ENCODE measurements at regions not wholly inside any gene's neighbourhood (a gene's known extent, or its start where the extent isn't known, plus 50 kb on each side); places are given as distances from the start of the nearest gene placed in this dataset.

- no peak for TF ChIP-seq REST (IDR thresholded peaks at IDR 0.05; ENCODE audit: insufficient read depth in 1 of 2, low read depth in 2 of 2, low read length in 2 of 2)
- TF ChIP-seq POLR2AphosphoS5 (IDR thresholded peaks at IDR 0.05; ENCODE audit: low read depth, low read length): no peak
- TF ChIP-seq FOXP2 (optimal IDR thresholded peaks at IDR 0.05; ENCODE audit: borderline replicate concordance, extremely low read depth, extremely low read length, insufficient read depth): no peak
- no peak for TF ChIP-seq TAF1 (IDR thresholded peaks at IDR 0.05; ENCODE audit: borderline replicate concordance, insufficient read depth, low read length)
- TF ChIP-seq SIN3A (IDR thresholded peaks at IDR 0.05; ENCODE audit: borderline replicate concordance, insufficient read depth, low read length): no peak
Observed at GRCh38 chr1:59202455-59202854, 94.4 kb upstream of the FGGY start.

- no peak for TF ChIP-seq SIN3A (IDR thresholded peaks at IDR 0.05; ENCODE audit: borderline replicate concordance, insufficient read depth, low read length)
- TF ChIP-seq REST (IDR thresholded peaks at IDR 0.05; ENCODE audit: insufficient read depth in 1 of 2, low read depth in 2 of 2, low read length in 2 of 2): no peak
- no peak for TF ChIP-seq POLR2AphosphoS5 (IDR thresholded peaks at IDR 0.05; ENCODE audit: low read depth, low read length)
- TF ChIP-seq TAF1 (IDR thresholded peaks at IDR 0.05; ENCODE audit: borderline replicate concordance, insufficient read depth, low read length): no peak
- no peak for TF ChIP-seq FOXP2 (optimal IDR thresholded peaks at IDR 0.05; ENCODE audit: borderline replicate concordance, extremely low read depth, extremely low read length, insufficient read depth)
Observed at GRCh38 chr1:59204001-59204400, 92.9 kb upstream of the FGGY start.

GRCh38 chr1:59212706-59213105 is 84.2 kb upstream of the FGGY start:
- TF ChIP-seq REST (IDR thresholded peaks at IDR 0.05; ENCODE audit: insufficient read depth in 1 of 2, low read depth in 2 of 2, low read length in 2 of 2): no peak
- TF ChIP-seq TAF1 (IDR thresholded peaks at IDR 0.05; ENCODE audit: borderline replicate concordance, insufficient read depth, low read length): no peak
- no peak for TF ChIP-seq FOXP2 (optimal IDR thresholded peaks at IDR 0.05; ENCODE audit: borderline replicate concordance, extremely low read depth, extremely low read length, insufficient read depth)
- no peak for TF ChIP-seq POLR2AphosphoS5 (IDR thresholded peaks at IDR 0.05; ENCODE audit: low read depth, low read length)
- TF ChIP-seq SIN3A (IDR thresholded peaks at IDR 0.05; ENCODE audit: borderline replicate concordance, insufficient read depth, low read length): no peak

DNA sequence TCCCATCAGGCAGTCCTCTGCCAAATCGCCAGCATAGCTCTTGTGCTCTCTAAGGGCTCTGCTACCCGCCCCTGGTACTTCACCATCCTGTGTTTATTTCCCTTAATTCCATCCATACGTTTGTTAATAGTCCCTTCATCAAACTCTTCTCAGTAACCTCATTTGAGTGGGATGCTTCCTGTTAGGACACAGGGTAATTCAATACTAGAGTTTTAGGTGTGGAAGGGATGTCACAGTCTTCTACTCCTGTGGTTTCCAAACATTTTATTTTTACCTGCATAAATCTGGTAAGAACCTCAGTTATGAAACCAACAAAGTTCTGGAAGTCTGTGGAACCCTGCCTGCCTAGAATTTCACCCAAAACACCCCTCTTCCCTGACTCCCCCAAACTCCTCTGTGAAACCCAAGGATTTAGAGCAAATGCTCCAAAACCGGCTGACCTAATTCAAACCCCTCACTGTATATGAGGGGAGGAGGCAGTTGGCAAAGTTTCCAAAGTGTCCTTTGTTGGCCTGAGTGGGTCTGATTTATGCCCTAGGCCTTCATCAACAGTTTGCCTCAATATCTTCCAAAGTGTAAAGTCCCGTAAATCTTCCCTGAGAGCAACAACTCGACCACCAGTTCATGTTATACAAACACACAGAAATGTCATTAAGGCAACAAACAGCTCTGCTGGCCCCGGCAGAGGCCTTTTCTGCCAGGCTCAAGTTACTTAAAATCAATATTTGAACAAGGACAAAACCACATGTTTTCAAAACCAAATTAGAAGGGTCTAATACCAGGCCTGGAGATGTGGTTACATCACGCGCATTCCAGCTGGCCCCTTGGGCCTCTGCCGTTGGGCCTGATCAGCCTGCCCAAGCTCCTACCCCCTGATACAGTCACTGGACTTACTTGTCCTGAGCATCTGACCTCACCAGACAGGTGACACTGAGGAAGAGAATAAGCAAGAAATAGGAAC is 82.4 kb upstream of the FGGY start:
- TF ChIP-seq FOXP2 (optimal IDR thresholded peaks at IDR 0.05; ENCODE audit: borderline replicate concordance, extremely low read depth, extremely low read length, insufficient read depth): no peak
- TF ChIP-seq REST (IDR thresholded peaks at IDR 0.05; ENCODE audit: insufficient read depth in 1 of 2, low read depth in 2 of 2, low read length in 2 of 2): no peak
- TF ChIP-seq SIN3A (IDR thresholded peaks at IDR 0.05; ENCODE audit: borderline replicate concordance, insufficient read depth, low read length): no peak
- TF ChIP-seq TAF1 (IDR thresholded peaks at IDR 0.05; ENCODE audit: borderline replicate concordance, insufficient read depth, low read length): no peak
- TF ChIP-seq POLR2AphosphoS5 (IDR thresholded peaks at IDR 0.05; ENCODE audit: low read depth, low read length): no peak

Data from PFSK-1 (cell line).